SK-N-MC (cell line): ENCODE measurements at regions not wholly inside any gene's neighbourhood (a gene's known extent, or its start where the extent isn't known, plus 50 kb on each side); places are given as distances from the start of the nearest gene placed in this dataset.

Source experiments
- EZH2 ChIP-seq: fragments of 200-600 bp; sonication (generic); IDR thresholded peaks from one replicate; pipeline ENCODE4 v1.6.1; 2017; ENCODE audit warnings: antibody characterized with exemption
- FOXP2 ChIP-seq: optimal IDR thresholded peaks from 2 replicates; pipeline ENCODE3; 2011; ENCODE audit warnings: mild to moderate bottlenecking, moderate library complexity; ENCODE audit not compliant: insufficient read depth; ENCODE audit errors: extremely low read length, control extremely low read depth
- POLR2AphosphoS5 ChIP-seq: IDR thresholded peaks from 2 replicates; pipeline ENCODE4 v1.6.1; 2012; ENCODE audit warnings: mild to moderate bottlenecking, low read depth, low read length, borderline replicate concordance

GRCh38 chr6:44630125-44631028, 242.9 kb downstream of the CDC5L start:
- TF ChIP-seq POLR2AphosphoS5 (no peak), EZH2 (no peak), FOXP2 (no peak)
